KG1 (cell line): ENCODE measurements at regions not wholly inside any gene's neighbourhood (a gene's known extent, or its start where the extent isn't known, plus 50 kb on each side); places are given as distances from the start of the nearest gene placed in this dataset.
"Not testable (repeated sequence)": the region's sequence is repeated elsewhere in the genome, so short reads cannot be mapped to it uniquely, and the experiment has no call there.

Experiments used
- DNase-seq: peaks from one replicate; lab custom pipeline; 2025; lab: John Stamatoyannopoulos, UW

DNA sequence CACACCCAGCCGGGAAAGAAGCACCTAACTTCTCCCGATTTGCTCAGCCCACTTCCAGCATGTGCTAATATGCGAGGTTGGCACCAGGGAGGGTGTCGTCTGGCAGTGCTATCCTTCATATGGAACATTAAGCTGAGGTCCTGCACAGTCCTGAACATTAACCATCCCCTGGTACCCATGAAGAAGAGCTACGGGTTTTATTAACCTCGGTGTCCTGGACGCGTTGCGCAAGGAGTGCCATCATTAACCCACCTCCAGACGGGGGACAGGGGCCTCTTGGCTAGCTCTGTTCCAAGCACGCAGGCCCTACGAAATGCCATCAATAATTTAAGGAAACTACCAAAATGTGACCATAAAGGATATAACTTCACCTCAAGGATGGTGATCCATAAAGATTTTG lies 193.5 kb downstream of the MAF start:
- DNase-seq, result no peak

DNA sequence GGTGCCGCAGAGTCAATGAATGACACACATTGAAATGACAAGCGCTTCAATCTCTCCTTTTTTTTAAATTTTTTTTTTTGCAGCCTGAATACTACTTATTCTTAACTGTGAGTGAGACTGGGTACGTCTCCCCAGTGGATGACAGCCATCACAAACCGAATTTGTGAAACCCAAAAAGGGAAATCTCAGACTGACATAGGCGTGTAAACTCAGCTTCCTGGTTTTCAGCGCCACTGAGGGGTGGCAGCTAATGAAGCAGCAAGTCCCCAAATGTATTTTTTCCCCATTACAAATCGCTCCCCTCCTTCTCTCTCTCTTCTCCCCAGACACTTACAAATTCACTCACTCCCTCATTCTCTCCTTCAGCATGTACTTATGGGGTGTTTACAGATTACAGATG lies 196.0 kb downstream of the MAF start:
- no peak for DNase-seq

DNA sequence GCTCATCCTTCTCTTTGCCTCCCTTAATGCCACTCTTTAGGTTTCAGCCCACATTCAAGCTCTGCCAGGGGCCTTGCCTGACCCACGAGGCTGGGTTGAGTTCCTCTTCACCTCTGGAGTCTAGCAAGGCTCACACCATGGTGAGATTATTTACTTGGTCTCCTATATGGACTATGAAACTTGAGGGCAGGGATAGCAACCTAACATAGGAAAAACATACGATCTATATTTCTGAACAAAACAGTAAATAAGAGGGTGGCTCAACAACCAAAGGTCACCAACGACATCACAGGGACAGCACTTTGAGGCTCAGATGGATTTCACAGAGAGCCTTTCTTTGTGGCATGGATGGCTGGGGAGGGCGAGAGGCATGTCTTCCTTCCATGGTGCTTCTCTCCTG lies 197.0 kb downstream of the MAF start:
- no peak for DNase-seq

DNA sequence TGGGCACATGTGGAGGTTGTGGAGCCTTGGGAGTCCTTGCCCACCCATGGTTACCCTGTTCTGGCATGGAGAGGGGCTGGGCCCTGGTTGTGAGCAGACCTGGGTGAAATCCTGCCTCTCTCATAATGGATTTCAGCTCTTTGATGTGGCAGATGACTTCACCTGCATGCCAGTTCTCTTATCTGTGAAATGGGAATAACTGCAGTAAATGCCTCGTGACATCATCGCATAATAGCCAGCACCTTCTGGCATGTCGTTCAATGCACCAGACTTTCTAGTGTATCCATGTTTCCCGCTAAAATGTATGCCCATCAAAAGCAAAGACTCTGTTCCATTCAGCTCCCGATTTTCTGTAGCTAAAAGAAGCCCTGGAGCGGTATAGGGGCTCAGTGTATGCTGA lies 197.6 kb downstream of the MAF start:
- no peak for DNase-seq

DNA sequence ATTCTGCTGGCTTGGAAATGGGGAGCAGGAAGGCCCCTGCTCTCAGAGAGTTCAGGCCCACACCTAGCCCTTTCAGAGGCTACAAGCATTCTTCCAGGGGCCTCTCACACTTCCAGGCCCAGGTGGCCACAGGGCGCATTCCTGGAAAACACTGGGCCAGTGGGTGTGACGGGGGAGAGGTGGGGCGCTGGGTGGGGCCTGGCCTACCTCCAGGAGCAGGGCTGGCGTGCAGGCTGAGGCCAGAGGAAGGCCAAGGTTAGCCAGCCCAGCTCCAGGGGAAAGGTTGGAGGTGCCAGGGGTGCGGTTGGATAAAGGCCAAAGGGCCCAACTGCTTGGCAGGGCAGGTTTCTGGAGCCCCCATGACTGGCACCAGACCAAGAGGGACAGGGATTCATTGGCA lies 198.2 kb downstream of the MAF start:
- DNase-seq, result no peak

DNA sequence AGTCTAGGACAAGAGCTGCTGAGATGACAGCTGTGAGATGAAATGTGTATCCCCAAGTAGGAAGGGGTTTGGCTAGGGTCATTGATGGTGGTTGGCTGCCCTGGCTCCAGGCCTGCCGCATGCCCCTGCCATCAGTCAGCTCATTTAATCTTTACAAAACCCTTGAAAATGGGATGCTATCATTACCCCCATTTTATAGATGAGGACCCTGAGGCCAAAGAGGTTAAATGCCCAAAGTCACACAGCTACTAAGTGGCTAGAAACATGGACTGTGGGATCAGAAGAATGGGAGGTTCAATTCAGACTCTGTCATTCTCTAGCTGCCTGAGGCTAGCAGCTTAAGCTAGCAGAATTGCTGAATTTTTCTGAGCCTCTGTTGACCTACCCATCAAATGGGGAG lies 198.8 kb downstream of the MAF start:
- DNase-seq, result no peak

DNA sequence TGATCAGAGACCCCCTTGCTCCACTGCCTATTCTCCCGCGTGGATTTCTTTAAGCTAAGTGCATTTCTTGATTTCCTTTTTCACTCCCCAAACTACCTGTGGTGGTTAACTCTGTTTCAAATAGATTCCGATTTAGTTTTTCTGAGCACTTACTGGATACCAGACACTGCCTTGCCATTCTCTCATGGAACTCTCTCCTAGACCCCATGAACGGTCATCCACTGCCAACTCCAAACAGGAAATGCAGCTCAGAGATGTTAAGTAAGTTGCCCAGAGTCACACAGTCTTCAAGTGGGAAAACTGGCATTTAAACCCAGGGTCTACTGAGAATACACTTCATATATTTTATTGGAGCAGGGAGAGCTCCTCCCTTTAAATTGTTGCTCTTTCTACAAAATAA lies 199.4 kb downstream of the MAF start:
- no peak for DNase-seq

DNA sequence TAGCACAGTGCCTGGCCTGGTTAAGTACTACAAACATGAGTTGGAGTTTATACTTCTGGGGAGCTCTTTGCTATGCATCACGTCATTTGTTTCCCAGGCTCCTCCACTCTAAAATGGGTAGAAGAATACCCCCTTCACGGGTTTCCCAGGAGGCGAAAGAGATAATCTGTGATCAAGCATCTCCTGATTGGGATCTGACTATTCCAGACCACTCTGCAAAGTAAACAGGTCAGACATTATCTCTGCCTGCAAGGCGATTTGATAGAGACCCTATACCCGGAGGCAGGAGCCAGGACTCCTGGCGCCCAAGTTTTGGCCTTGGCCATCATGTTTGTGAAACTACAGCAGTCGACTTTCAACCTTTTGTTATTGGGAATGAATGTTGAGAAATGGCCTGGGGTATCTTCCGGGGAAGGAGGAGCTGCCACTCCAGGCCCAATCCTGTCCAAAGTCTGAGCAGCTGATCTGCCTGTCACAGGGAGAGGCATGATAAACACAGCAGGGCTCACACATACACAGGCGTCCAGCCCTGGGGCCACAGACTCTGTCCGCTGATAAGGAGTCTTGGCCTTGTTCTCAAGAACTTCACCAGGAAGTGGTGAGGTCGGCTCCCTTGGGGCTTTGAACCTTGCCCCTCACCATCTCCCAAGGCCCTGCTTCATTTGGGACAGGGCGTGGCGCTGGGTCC lies 199.9 kb downstream of the MAF start:
- DNase-seq, result no peak

DNA sequence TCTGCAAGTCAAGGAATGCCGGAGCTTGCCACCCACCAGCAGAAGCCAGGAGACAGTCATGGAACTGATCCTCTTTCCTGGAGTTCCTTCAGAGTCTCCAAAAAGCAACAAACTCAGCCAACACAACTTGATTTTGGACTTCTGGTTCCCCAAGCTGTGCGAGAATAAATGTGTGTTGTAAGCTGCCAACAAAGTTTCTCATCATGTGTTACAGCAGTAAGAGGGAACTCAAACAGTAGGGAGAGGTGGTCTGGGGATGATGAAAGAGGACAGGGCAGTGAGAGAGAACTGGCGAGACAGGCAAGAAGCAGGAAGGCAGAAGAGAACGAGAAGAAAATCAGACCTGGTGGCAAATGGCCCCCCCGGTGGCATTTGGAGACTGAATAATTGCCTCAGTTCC lies 204.9 kb downstream of the MAF start:
- DNase-seq, result no peak

DNA sequence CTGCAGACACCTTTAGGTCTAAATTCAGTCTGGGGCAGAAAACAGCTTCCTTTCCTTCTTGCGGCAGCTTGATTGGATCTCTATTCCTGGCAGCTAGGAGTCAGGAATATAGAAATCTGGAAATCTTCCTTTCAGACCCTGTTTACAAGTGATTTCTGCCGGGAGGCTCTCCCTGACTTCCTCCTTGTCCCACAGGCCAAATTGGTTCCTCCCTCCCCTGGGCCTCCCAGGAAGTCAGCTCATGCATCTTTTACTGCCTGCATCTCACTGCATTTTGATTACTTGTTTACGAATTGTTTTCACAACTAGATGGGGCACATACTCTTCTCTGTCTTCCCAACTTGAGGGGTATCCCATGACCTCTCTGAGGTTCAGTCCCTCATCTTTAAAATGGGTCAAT lies 206.3 kb downstream of the MAF start:
- DNase-seq, result no peak

DNA sequence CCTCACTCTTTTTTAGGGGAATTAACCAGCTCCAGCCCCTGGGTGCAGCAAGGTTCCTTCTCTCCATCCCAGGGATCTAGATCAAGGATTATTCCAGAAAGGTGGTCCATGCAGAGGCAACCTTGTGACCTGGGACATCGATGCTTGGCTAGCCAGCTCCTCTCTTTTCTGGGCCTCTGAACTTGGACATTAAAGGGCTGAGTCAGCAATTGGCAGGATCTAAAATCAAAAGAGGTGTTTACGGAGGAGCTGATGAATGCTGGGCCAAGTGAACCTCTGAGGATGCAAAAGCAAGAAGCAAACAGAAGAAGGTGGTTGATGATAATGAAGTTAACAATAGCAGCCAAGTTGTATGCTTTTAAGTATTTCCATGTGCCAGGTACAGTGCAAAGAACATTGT lies 207.0 kb downstream of the MAF start:
- no peak for DNase-seq

DNA sequence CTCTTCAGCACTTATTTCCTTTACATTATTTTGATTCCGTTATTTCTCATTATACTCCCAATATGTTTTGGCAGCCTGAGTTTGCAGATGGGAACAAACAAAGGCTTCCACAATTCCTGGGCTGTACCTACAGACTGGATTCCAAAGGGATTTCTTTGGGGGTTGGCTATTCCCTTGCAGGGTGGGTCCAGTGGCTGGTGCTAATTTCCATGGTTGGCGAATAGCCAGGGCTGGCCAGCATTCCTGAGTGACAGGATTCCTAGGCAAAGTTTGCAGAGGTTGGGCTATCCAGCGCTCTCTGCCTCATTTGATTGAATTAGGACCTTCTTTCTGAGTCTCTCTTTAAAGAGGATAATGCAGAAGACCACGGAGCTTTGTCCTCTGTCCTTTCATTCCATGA lies 207.4 kb downstream of the MAF start:
- no peak for DNase-seq

DNA sequence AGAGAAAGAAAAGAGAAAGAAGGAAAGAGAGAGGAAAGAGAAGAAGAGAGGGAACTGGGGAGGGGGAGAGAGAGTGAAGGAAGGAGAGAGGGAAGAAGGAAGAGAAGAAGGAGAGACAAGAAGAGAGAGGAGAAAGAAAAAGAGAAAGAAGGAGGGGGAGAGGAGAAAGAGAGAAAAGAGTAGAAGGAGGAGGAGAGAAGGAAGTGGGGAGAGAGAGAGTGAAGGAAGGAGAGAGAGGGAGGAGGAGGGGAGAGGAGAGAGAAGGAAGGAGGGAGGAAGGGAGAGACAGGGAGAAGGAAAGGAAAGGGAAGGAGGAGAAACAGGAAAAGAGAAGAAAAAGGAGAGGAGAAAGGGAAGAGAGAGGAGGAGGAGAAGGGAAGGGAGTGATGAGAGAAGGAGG lies 208.5 kb downstream of the MAF start:
- no peak for DNase-seq

DNA sequence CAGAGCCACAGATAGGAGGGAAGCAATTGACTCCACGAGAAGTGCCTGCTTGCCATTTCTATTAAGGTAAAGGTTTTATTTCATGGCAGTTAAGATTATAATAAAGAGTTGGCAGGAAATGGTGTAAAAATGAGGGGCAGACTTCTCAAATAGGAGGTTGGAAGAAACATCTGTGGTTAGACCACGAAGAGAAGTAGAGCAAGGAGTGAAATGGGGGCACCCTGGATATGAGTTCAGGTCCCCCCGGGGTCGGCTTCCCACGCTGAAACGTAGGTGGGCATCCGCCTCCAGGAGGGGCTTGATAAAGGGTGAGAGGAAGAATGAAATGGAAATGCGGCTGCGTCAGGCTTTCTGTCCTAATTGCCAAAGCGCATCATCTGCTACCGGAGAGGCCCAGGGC lies 209.1 kb downstream of the MAF start:
- DNase-seq, result no peak

DNA sequence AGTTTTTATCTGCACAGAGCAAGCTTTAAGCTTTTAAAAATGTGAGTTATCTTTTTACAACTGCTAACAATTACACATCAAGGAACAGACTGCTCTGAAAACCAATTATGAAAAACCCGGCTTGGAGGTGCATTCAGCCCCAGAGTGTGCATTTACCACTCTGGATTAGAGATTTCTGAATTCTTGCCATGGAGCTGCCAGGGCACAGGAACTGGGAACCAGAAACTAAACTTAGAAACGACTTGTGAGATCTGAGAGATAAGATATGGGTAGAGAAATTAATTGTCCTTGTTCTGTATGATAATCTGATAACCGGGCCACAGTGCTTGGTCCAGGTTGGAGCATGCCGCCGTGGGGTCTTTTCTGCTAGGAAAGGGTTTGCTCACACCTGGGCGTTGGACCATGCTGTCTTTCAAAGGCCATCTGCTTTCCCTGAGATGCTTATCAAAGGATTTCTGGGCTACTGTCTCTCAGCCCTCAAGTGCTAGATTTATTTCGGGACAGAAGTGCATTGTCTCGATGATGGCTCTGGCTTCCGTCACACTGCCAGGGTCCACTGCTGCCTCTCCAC lies 210.0 kb downstream of the MAF start:
- no peak for DNase-seq

DNA sequence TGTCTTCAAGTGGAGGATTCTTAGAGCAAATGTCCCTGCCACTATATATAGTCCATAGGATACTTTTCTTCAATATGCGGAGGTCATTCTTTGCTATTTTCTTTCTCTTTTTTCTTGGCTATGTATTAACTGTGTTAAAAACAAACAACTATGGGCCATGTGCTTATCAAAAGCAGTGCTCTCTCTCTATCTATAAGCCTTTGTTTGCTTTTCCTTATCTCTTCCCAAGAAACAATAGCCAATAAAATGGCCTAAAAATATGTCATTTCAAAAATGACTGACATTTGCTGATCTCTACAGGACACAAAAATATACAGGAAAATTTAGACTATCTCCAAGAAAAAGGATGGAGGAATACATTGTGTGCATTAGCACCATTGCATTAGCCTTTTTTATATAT lies 212.1 kb downstream of the MAF start:
- DNase-seq, result no peak

DNA sequence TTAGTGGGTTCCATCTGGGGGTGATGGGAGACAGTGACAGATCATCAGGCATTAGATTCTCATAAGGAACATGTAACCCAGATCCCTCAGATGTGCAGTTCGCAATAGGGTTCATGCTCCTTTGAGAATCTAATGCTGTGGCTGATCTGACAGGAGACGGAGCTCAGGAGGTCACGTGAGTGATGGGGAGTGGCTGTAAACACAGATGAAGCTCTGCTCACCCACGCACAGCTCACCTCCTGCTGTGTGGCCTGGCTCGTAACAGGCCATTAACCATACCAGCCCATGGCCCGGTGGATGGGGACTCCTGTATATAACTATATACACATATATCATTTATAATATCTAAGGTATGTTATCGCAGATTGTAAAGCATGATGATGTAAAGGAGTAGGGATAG lies 214.2 kb downstream of the MAF start:
- DNase-seq, result no peak

DNA sequence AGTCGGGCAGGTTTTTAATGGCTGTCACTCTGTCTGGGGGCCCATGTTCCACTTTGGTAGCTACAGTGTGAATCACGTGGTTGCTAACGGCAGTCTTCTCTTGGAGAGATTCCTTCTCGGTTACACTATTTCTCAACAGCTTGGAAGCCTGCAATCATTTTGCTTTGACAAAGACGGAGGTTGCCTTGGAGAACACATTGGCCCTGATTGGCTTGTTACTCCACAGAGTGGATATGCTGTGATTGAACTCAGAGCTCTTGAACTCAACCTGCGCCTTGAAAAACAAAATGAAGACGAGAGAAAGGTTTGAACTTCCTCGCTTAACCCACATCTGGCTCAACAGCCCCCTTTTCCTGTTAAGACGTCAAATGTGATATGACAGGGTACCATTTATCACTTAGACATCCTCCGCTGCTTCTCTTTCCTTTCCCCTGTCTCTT lies 218.9 kb downstream of the MAF start:
- DNase-seq, result no peak

DNA sequence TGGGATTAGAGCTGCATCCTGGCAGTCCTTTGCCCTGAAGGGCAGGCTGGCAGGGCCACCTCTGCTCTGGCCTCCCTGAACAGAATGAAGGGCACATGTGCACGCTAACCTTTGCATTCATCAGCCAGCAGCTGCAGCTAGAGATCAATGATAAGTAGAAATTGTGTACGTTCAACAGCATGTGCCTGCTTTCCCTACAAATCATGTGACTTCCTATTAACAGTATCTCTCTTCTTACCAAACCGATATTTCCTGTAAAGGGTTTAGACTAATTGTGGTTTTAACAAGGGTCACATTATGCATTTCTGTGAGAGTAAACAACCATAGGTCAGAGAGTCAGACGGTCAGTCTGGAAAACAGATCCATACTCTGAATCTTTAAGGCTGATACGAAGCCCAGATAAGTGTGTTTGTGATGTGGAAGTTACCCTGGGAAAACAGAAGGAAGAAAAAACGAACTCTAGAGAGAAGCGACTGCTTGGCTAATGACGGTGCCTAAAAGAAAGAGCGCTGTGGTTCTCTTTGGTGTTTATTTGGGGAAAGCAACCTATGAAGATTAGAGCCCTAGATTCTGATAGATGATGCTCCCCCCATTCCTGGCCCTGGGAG lies 219.4 kb downstream of the MAF start:
- no peak for DNase-seq

DNA sequence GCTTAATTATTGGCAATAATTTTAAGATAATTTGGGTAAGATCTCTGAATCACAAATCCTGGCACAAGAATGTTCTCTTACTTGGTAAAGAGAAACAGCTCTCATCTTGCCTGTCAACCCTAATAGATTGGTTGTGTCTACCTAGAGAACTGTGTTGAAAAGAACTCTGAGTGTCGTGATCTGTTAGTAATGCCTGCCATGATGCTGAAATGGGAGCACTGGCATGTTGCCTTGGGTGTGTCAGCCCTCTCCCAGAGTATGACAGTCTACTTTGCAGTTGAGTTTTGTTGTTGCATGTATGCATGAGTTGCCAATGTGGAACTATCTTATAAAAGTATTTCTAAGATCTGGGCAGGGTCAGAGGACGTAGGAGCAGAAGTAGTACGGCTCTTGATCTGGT lies 221.4 kb downstream of the MAF start:
- DNase-seq, result no peak

DNA sequence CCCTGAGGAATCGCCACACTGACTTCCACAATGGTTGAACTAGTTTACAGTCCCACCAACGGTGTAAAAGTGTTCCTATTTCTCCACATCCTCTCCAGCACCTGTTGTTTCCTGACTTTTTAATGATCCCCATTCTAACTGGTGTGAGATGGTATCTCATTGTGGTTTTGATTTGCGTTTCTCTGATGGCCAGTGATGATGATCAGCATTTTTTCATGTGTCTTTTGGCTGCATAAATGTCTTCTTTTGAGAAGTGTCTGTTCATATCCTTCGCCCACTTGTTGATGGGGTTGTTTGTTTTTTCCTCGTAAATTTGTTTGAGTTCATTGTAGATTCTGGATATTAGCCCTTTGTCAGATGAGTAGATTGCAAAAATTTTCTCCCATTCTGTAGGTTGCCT lies 223.5 kb downstream of the MAF start:
- not testable (repeated sequence) for DNase-seq

DNA sequence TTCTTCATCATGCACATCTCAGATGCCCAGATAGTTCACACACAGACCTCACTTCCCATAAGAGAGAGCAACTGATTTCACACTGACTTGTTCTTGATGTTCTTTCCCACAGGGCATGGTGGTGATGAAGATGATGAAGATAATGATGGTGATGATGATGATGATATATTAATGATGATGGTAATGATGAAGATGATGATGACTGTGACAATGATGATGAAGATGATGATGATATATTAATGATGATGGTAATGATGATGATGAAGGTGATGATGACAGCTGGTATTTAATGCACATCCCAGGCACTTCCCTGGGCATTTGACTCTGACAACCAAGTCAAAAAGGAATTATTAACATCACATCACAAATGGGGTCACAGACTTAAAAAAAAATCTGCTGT lies 225.2 kb downstream of the MAF start:
- no peak for DNase-seq

DNA sequence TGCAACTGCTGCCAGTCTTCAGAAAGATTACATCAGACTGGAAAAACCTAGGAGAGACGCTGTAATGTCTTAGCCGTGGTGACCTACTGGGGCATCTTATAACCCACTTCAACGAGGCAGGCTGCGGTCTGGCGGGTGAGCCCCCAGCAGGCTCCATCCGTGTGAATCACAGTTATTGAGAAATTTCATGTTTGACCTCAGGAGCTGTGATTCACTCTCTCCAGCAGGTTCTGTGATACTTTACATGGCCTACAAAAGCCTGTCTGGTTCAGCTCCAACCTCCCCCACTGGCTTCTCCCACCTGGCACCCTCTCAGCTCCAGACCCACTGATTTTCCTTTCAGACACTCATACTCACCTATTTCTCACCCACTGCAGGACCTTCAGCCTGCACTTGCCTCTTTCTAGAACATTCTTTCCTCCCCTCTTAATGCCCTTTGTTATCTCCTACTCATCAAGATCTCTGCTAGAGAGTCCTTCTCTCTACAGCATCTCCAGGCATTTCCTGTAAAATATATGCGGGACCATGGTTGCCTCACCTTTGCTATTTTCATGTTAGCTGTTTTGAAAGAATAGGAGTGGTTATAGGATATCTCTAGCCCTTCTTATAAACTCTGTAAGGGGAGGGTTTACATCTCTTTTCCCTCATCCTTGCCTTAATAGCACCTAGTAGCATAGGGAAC lies 227.9 kb downstream of the MAF start:
- no peak for DNase-seq
